T1000 (cell line): ENCODE measurements at regions not wholly inside any gene's neighbourhood (a gene's known extent, or its start where the extent isn't known, plus 50 kb on each side); places are given as distances from the start of the nearest gene placed in this dataset.
A peak's percentile ranks its signal among the peaks of the same experiment; 100 is the strongest.
"Not testable (repeated sequence)": the region's sequence is repeated elsewhere in the genome, so short reads cannot be mapped to it uniquely, and the experiment has no call there.

Experiments
- DNase-seq: peaks from one replicate; lab custom pipeline; 2025; ENCODE audit warnings: mixed read lengths; lab: John Stamatoyannopoulos, UW

GRCh38 chr4:131488772-131489171 lies 1660.3 kb upstream of the PCDH10 start:
- no peak for DNase-seq

GRCh38 chr4:131496211-131496610 lies 1652.9 kb upstream of the PCDH10 start:
- DNase-seq = not testable (repeated sequence)

- peak; percentile 3 for DNase-seq
Observed at GRCh38 chr4:131499141-131499873, 1649.8 kb upstream of the PCDH10 start.

- DNase-seq = no peak
Observed at GRCh38 chr4:131509521-131509920, 1639.6 kb upstream of the PCDH10 start.

GRCh38 chr4:131526686-131527085 lies 1622.4 kb upstream of the PCDH10 start:
- no peak for DNase-seq

- no peak for DNase-seq
Observed at GRCh38 chr4:131531087-131531486, 1618.0 kb upstream of the PCDH10 start.

GRCh38 chr4:131534944-131535645 lies 1614.0 kb upstream of the PCDH10 start:
- DNase-seq = no peak

GRCh38 chr4:131540256-131540655 lies 1608.8 kb upstream of the PCDH10 start:
- no peak for DNase-seq

- no peak for DNase-seq
Observed at GRCh38 chr4:131547506-131547981, 1601.5 kb upstream of the PCDH10 start.

GRCh38 chr4:131551306-131551705 lies 1597.8 kb upstream of the PCDH10 start:
- no peak for DNase-seq

- DNase-seq = no peak
Observed at GRCh38 chr4:131566026-131566425, 1583.1 kb upstream of the PCDH10 start.

GRCh38 chr4:131584587-131584986 lies 1564.5 kb upstream of the PCDH10 start:
- DNase-seq = no peak

GRCh38 chr4:131595140-131595539 lies 1554.0 kb upstream of the PCDH10 start:
- no peak for DNase-seq

GRCh38 chr4:131603705-131604104 lies 1545.4 kb upstream of the PCDH10 start:
- DNase-seq = no peak

GRCh38 chr4:131609039-131609438 lies 1540.1 kb upstream of the PCDH10 start:
- DNase-seq = no peak

GRCh38 chr4:131610517-131610916 lies 1538.6 kb upstream of the PCDH10 start:
- not testable (repeated sequence) for DNase-seq

- DNase-seq = no peak
Observed at GRCh38 chr4:131613086-131613823, 1535.8 kb upstream of the PCDH10 start.

GRCh38 chr4:131613824-131614216 lies 1535.3 kb upstream of the PCDH10 start:
- DNase-seq = no peak

- DNase-seq = no peak
Observed at GRCh38 chr4:131632877-131633276, 1516.2 kb upstream of the PCDH10 start.

- no peak for DNase-seq
Observed at GRCh38 chr4:131635191-131635590, 1513.9 kb upstream of the PCDH10 start.

- no peak for DNase-seq
Observed at GRCh38 chr4:131638781-131639180, 1510.3 kb upstream of the PCDH10 start.

- no peak for DNase-seq
Observed at GRCh38 chr4:131644619-131645018, 1504.5 kb upstream of the PCDH10 start.

- DNase-seq = no peak
Observed at GRCh38 chr4:131649227-131649626, 1499.9 kb upstream of the PCDH10 start.
